HFFc6 (cell line): ENCODE measurements at regions not wholly inside any gene's neighbourhood (a gene's known extent, or its start where the extent isn't known, plus 50 kb on each side); places are given as distances from the start of the nearest gene placed in this dataset.
"Not testable (repeated sequence)": the region's sequence is repeated elsewhere in the genome, so short reads cannot be mapped to it uniquely, and the experiment has no call there.

ENCODE experiments used
- DNase-seq: peaks from one replicate; pipeline ENCODE4 v3.0.0-alpha.2; 2018
- H3K27ac Mint-ChIP-seq: 2 replicates; pipeline ENCODE4 v1.8.0; 2020; ENCODE audit warnings: mild to moderate bottlenecking, mixed read lengths
- H3K27me3 Mint-ChIP-seq: 2 replicates; pipeline ENCODE4 v1.8.0; 2021; ENCODE audit warnings: mild to moderate bottlenecking, moderate library complexity, mixed read lengths; ENCODE audit not compliant: insufficient read depth
- H3K36me3 Mint-ChIP-seq: 2 replicates; pipeline ENCODE4 v1.8.0; 2021; ENCODE audit warnings: low read depth, mixed read lengths
- H3K4me1 Mint-ChIP-seq: 2 replicates; pipeline ENCODE4 v1.8.0; 2020; ENCODE audit warnings: low read depth, mixed read lengths
- H3K4me3 Mint-ChIP-seq: 2 replicates; pipeline ENCODE4 v1.8.0; 2020; ENCODE audit warnings: mild to moderate bottlenecking, moderate library complexity, mixed read lengths
- H3K9me3 Mint-ChIP-seq: 2 replicates; pipeline ENCODE4 v1.8.0; 2020; ENCODE audit warnings: mild to moderate bottlenecking, mixed read lengths
- CTCF ChIP-seq: fragments of 200-600 bp; sonication (generic); IDR thresholded peaks from 2 replicates; pipeline ENCODE4 v1.5.0; 2021; ENCODE audit warnings: antibody characterized with exemption, mild to moderate bottlenecking

GRCh38 chr7:114345494-114345893, 69.1 kb upstream of the FOXP2 start:
- no peak for DNase-seq
- Mint-ChIP-seq H3K27me3 (no peaks in the 10 kb centered on the region), H3K9me3 (peaks cover 3% of the 10 kb centered on the region; the same call in 1 of the 2 replicates), H3K36me3 (no peaks in the 10 kb centered on the region), H3K27ac (no peak overlapping the region), H3K4me1 (no peaks in the 10 kb centered on the region), H3K4me3 (no peak overlapping the region)
- no peak for TF ChIP-seq CTCF

- H3K36me3 Mint-ChIP-seq: no peaks in the 10 kb centered on the region
- no peaks in the 10 kb centered on the region for H3K27me3 Mint-ChIP-seq
- no peak for DNase-seq
- H3K27ac Mint-ChIP-seq: no peak overlapping the region
- no peak overlapping the region for H3K4me3 Mint-ChIP-seq
- no peak for TF ChIP-seq CTCF
- no peaks in the 10 kb centered on the region for H3K4me1 Mint-ChIP-seq
- H3K9me3 Mint-ChIP-seq: no peaks in the 10 kb centered on the region; the same call in 1 of the 2 replicates
These were observed 70.5 kb upstream of the FOXP2 start for GRCh38 chr7:114343949-114344708.

GRCh38 chr7:114342431-114343179, 72.0 kb upstream of the FOXP2 start:
- DNase-seq: no peak
- Mint-ChIP-seq H3K27me3 (no peaks in the 10 kb centered on the region), H3K27ac (no peak overlapping the region), H3K36me3 (no peaks in the 10 kb centered on the region), H3K4me3 (no peak overlapping the region), H3K9me3 (no peaks in the 10 kb centered on the region; the same call in 1 of the 2 replicates), H3K4me1 (no peaks in the 10 kb centered on the region)
- TF ChIP-seq CTCF: no peak

- TF ChIP-seq CTCF: no peak
- no peaks in the 10 kb centered on the region; the same call in 1 of the 2 replicates for H3K9me3 Mint-ChIP-seq
- no peaks in the 10 kb centered on the region for H3K4me1 Mint-ChIP-seq
- no peaks in the 10 kb centered on the region for H3K36me3 Mint-ChIP-seq
- H3K27ac Mint-ChIP-seq: no peak overlapping the region
- no peak for DNase-seq
- no peak overlapping the region for H3K4me3 Mint-ChIP-seq
- H3K27me3 Mint-ChIP-seq: no peaks in the 10 kb centered on the region
These were observed 73.0 kb upstream of the FOXP2 start for GRCh38 chr7:114341648-114342047.

- no peak overlapping the region for H3K27ac Mint-ChIP-seq
- DNase-seq: no peak
- H3K4me1 Mint-ChIP-seq: no peaks in the 10 kb centered on the region
- no peak for TF ChIP-seq CTCF
- no peaks in the 10 kb centered on the region for H3K27me3 Mint-ChIP-seq
- no peaks in the 10 kb centered on the region for H3K36me3 Mint-ChIP-seq
- H3K4me3 Mint-ChIP-seq: no peak overlapping the region
- no peaks in the 10 kb centered on the region for H3K9me3 Mint-ChIP-seq
These were observed 79.6 kb upstream of the FOXP2 start for GRCh38 chr7:114334989-114335388.

- not testable (repeated sequence) for H3K4me3 Mint-ChIP-seq, H3K4me1 Mint-ChIP-seq, H3K27ac Mint-ChIP-seq, H3K36me3 Mint-ChIP-seq, H3K9me3 Mint-ChIP-seq, DNase-seq, H3K27me3 Mint-ChIP-seq
These were observed 85.2 kb upstream of the FOXP2 start for GRCh38 chr7:114329458-114329857.
